PFSK-1 (cell line): ENCODE measurements at regions not wholly inside any gene's neighbourhood (a gene's known extent, or its start where the extent isn't known, plus 50 kb on each side); places are given as distances from the start of the nearest gene placed in this dataset.

Experiments used
- FOXP2 ChIP-seq: optimal IDR thresholded peaks from 2 replicates; pipeline ENCODE3; 2011; ENCODE audit warnings: borderline replicate concordance, control low read depth, inconsistent platforms; ENCODE audit not compliant: insufficient read depth; ENCODE audit errors: extremely low read length, extremely low read depth
- POLR2AphosphoS5 ChIP-seq: IDR thresholded peaks from 2 replicates; pipeline ENCODE4 v1.6.1; 2012; ENCODE audit warnings: low read depth, mild to moderate bottlenecking, control low read depth, low read length, moderate library complexity
- REST ChIP-seq, 2 experiments: IDR thresholded peaks; 2 replicates each; pipeline versions ENCODE4 v1.6.1 to v1.8.0; 2011 to 2012; ENCODE audit warnings: low read depth in 2 of 2, low read length in 2 of 2, control low read depth in 1 of 2, inconsistent platforms in 1 of 2, mild to moderate bottlenecking in 1 of 2, moderate library complexity in 1 of 2; ENCODE audit not compliant: insufficient read depth in 1 of 2
- SIN3A ChIP-seq: IDR thresholded peaks from 2 replicates; pipeline ENCODE4 v1.6.1; 2012; ENCODE audit warnings: mild to moderate bottlenecking, low read length, moderate library complexity, borderline replicate concordance; ENCODE audit not compliant: insufficient read depth
- TAF1 ChIP-seq: IDR thresholded peaks from 2 replicates; pipeline ENCODE4 v1.6.1; 2012; ENCODE audit warnings: low read length, control low read depth, borderline replicate concordance; ENCODE audit not compliant: insufficient read depth

- TF ChIP-seq POLR2AphosphoS5 (no peak), TAF1 (no peak), SIN3A (no peak), FOXP2 (no peak), REST (IDR thresholded peaks at IDR 0.05; ENCODE audit: insufficient read depth in 1 of 2, low read depth in 2 of 2, low read length in 2 of 2) (no peak)
Measured at GRCh38 chrX:45788315-45788714, 587.6 kb upstream of the DIPK2B start.
